HG03060 (cell line): ENCODE measurements at regions not wholly inside any gene's neighbourhood (a gene's known extent, or its start where the extent isn't known, plus 50 kb on each side); places are given as distances from the start of the nearest gene placed in this dataset.
A peak's percentile ranks its signal among the peaks of the same experiment; 100 is the strongest.
"Not testable (repeated sequence)": the region's sequence is repeated elsewhere in the genome, so short reads cannot be mapped to it uniquely, and the experiment has no call there.

Experiments used
- ATAC-seq: cut with Tn5 transposase; IDR thresholded peaks from one replicate; pipeline ENCODE4 v1.9.1; 2021; ENCODE audit warnings: low read depth, moderate number of reproducible peaks; ENCODE audit not compliant: unreplicated experiment

GRCh38 chr15:85196697-85197096 is 183.7 kb upstream of the AKAP13 start:
- ATAC-seq, result not testable (repeated sequence)

GRCh38 chr15:85197582-85197981 is 182.8 kb upstream of the AKAP13 start:
- not testable (repeated sequence) for ATAC-seq

- ATAC-seq, result not testable (repeated sequence)
Observed at GRCh38 chr15:85198432-85198831, 182.0 kb upstream of the AKAP13 start.

GRCh38 chr15:85200215-85200614 is 180.2 kb upstream of the AKAP13 start:
- ATAC-seq, result not testable (repeated sequence)

GRCh38 chr15:85201118-85201793 is 179.1 kb upstream of the AKAP13 start:
- ATAC-seq, result not testable (repeated sequence)

GRCh38 chr15:85204481-85204880 is 175.9 kb upstream of the AKAP13 start:
- not testable (repeated sequence) for ATAC-seq

GRCh38 chr15:85233791-85234325 is 146.5 kb upstream of the AKAP13 start:
- not testable (repeated sequence) for ATAC-seq

GRCh38 chr15:85234450-85235196 is 145.8 kb upstream of the AKAP13 start:
- not testable (repeated sequence) for ATAC-seq

GRCh38 chr15:85244056-85244455 is 136.3 kb upstream of the AKAP13 start:
- not testable (repeated sequence) for ATAC-seq

- not testable (repeated sequence) for ATAC-seq
Observed at GRCh38 chr15:85250938-85251542, 129.4 kb upstream of the AKAP13 start.

- ATAC-seq, result peak; percentile 68
Observed at GRCh38 chr15:85253196-85253915, 127.0 kb upstream of the AKAP13 start.

GRCh38 chr15:85254961-85255360 is 125.4 kb upstream of the AKAP13 start:
- not testable (repeated sequence) for ATAC-seq

GRCh38 chr15:85255502-85255901 is 124.9 kb upstream of the AKAP13 start:
- not testable (repeated sequence) for ATAC-seq

- ATAC-seq, result not testable (repeated sequence)
Observed at GRCh38 chr15:85256009-85256997, 124.1 kb upstream of the AKAP13 start.

GRCh38 chr15:85258062-85258445 is 122.3 kb upstream of the AKAP13 start:
- ATAC-seq, result not testable (repeated sequence)

- not testable (repeated sequence) for ATAC-seq
Observed at GRCh38 chr15:85258559-85259209, 121.7 kb upstream of the AKAP13 start.

- not testable (repeated sequence) for ATAC-seq
Observed at GRCh38 chr15:85260526-85260925, 119.9 kb upstream of the AKAP13 start.

- ATAC-seq, result not testable (repeated sequence)
Observed at GRCh38 chr15:85262461-85263055, 117.8 kb upstream of the AKAP13 start.
